ENCODE measurements at regions not wholly inside any gene's neighbourhood (a gene's known extent, or its start where the extent isn't known, plus 50 kb on each side); places are given as distances from the start of the nearest gene placed in this dataset.

GRCh38 chrX:139121616-139122286 lies 408.8 kb upstream of the F9 start:
- H3K4me2 ChIP-seq: no peak overlapping the region
- H3K9me2 ChIP-seq (ENCODE audit: insufficient read depth): no peaks in the 10 kb centered on the region
- no peak overlapping the region for H2AFZ ChIP-seq
- H3K4me3 ChIP-seq: no peak overlapping the region
- Mint-ChIP-seq H3K36me3 (ENCODE audit: low read depth) (no peaks in the 10 kb centered on the region), H3K4me1 (peaks cover 12% of the 10 kb centered on the region), H3K27me3 (ENCODE audit: insufficient read depth, low read depth, poor library complexity) (peaks cover 2% of the 10 kb centered on the region), H3K27ac (no peak overlapping the region), H3K4me3 (no peak overlapping the region), H3K9me3 (peaks cover 2% of the 10 kb centered on the region; the same call in 1 of the 3 replicates)
- H3K27ac ChIP-seq (ENCODE audit: low read depth): no peak overlapping the region
- H3K36me3 ChIP-seq (ENCODE audit: insufficient read depth): no peaks in the 10 kb centered on the region
- H3K4me1 ChIP-seq (ENCODE audit: insufficient read depth): 0 out of 2 replicates have a peak, but pooled peaks cover 5% of the 10 kb centered on the region
- TF ChIP-seq ZNF114 (CRISPR knock-in tag; IDR thresholded peaks at IDR 0.05) (no peak), EZH2 (IDR thresholded peaks at IDR 0.05; ENCODE audit: low read depth, unreplicated experiment) (no peak), CREB1 (CRISPR knock-in tag; IDR thresholded peaks at IDR 0.05; ENCODE audit: low read depth) (no peak), NANOG (IDR thresholded peaks at IDR 0.05; ENCODE audit: borderline replicate concordance) (no peak), ZNF462 (CRISPR knock-in tag; IDR thresholded peaks at IDR 0.05) (no peak), EZH2phosphoT487 (IDR thresholded peaks at IDR 0.05; ENCODE audit: unreplicated experiment) (no peak), JUNB (IDR thresholded peaks at IDR 0.05; ENCODE audit: unreplicated experiment) (no peak), ZNF331 (CRISPR knock-in tag; IDR thresholded peaks at IDR 0.05; ENCODE audit: low read depth) (no peak), REST (IDR thresholded peaks at IDR 0.05; ENCODE audit: unreplicated experiment) (no peak), POLR2AphosphoS5 (IDR thresholded peaks at IDR 0.05; ENCODE audit: low read depth) (no peak), ETS1 (IDR thresholded peaks at IDR 0.05) (no peak), STAT1 (IDR thresholded peaks at IDR 0.05; ENCODE audit: unreplicated experiment) (no peak), CTCF (conservative IDR thresholded peaks at IDR 0.05; ENCODE audit: low read depth in 2 of 2) (no peak)
- no peaks in the 10 kb centered on the region for H4K20me1 ChIP-seq (replicated peaks; ENCODE audit: insufficient read depth)
- DNase-seq (ENCODE audit: low spot score): peak; percentile 30
- no peaks in the 10 kb centered on the region for H3F3A ChIP-seq (replicated peaks; ENCODE audit: low read depth)
- peak; percentile 64 for ATAC-seq
- no peaks in the 10 kb centered on the region for H3K79me2 ChIP-seq (replicated peaks; ENCODE audit: insufficient read depth)
- H3K27me3 ChIP-seq (ENCODE audit: insufficient read depth): no peaks in the 10 kb centered on the region; the same call in 1 of the 2 replicates
